ENCODE measurements at regions not wholly inside any gene's neighbourhood (a gene's known extent, or its start where the extent isn't known, plus 50 kb on each side); places are given as distances from the start of the nearest gene placed in this dataset.

GRCh38 chr3:1015826-1016225 is 77.0 kb upstream of the CNTN6 start:
- Mint-ChIP-seq H3K4me3 (no peak overlapping the region), H3K27ac (no peak overlapping the region), H3K4me1 (no peaks in the 10 kb centered on the region), H3K36me3 (ENCODE audit: low read depth) (no peaks in the 10 kb centered on the region), H3K9me3 (peaks cover 27% of the 10 kb centered on the region), H3K27me3 (no peaks in the 10 kb centered on the region)
- ATAC-seq (replicated peaks) = no peak

- no peaks in the 10 kb centered on the region for H3K4me1 Mint-ChIP-seq
These were observed 75.0 kb upstream of the CNTN6 start for GRCh38 chr3:1017870-1018269.

GRCh38 chr3:1019157-1019556 is 73.7 kb upstream of the CNTN6 start:
- H3K27ac Mint-ChIP-seq = no peak overlapping the region

More at GRCh38 chr3:1017870-1018269, 75.0 kb upstream of the CNTN6 start:
- Mint-ChIP-seq H3K36me3 (ENCODE audit: low read depth) (no peaks in the 10 kb centered on the region), H3K27me3 (no peaks in the 10 kb centered on the region), H3K4me3 (no peak overlapping the region), H3K9me3 (peaks cover 31% of the 10 kb centered on the region), H3K27ac (no peak overlapping the region)
- ATAC-seq (replicated peaks) = no peak

GRCh38 chr3:1026395-1026794 is 66.4 kb upstream of the CNTN6 start:
- Mint-ChIP-seq H3K36me3 (ENCODE audit: low read depth) (no peaks in the 10 kb centered on the region), H3K4me1 (no peaks in the 10 kb centered on the region), H3K4me3 (no peak overlapping the region), H3K27me3 (no peaks in the 10 kb centered on the region), H3K27ac (no peak overlapping the region), H3K9me3 (peaks cover 15% of the 10 kb centered on the region)
- no peak for ATAC-seq (replicated peaks)

More at GRCh38 chr3:1019157-1019556, 73.7 kb upstream of the CNTN6 start:
- no peaks in the 10 kb centered on the region for H3K4me1 Mint-ChIP-seq
- H3K9me3 Mint-ChIP-seq = peaks cover 22% of the 10 kb centered on the region
- no peaks in the 10 kb centered on the region for H3K36me3 Mint-ChIP-seq (ENCODE audit: low read depth)
- H3K4me3 Mint-ChIP-seq = no peak overlapping the region
- ATAC-seq (replicated peaks) = no peak
- no peaks in the 10 kb centered on the region for H3K27me3 Mint-ChIP-seq

GRCh38 chr3:1036207-1036826 is 56.5 kb upstream of the CNTN6 start:
- ATAC-seq (replicated peaks) = no peak
- no peak overlapping the region for H3K27ac Mint-ChIP-seq
- H3K9me3 Mint-ChIP-seq = peaks cover 25% of the 10 kb centered on the region
- H3K4me3 Mint-ChIP-seq = no peak overlapping the region
- no peaks in the 10 kb centered on the region for H3K27me3 Mint-ChIP-seq
- no peaks in the 10 kb centered on the region for H3K36me3 Mint-ChIP-seq (ENCODE audit: low read depth)
- H3K4me1 Mint-ChIP-seq = no peaks in the 10 kb centered on the region

- no peak overlapping the region for H3K4me3 Mint-ChIP-seq
- H3K9me3 Mint-ChIP-seq = peaks cover 27% of the 10 kb centered on the region
- ATAC-seq (replicated peaks) = no peak
- no peak overlapping the region for H3K27ac Mint-ChIP-seq
- no peaks in the 10 kb centered on the region for H3K36me3 Mint-ChIP-seq (ENCODE audit: low read depth)
- H3K4me1 Mint-ChIP-seq = no peaks in the 10 kb centered on the region
- H3K27me3 Mint-ChIP-seq = no peaks in the 10 kb centered on the region
These were observed 55.2 kb upstream of the CNTN6 start for GRCh38 chr3:1037631-1038030.
